GM13976 (cell line): ENCODE measurements at regions not wholly inside any gene's neighbourhood (a gene's known extent, or its start where the extent isn't known, plus 50 kb on each side); places are given as distances from the start of the nearest gene placed in this dataset.

Experiments
- DNase-seq: peaks from one replicate; pipeline ENCODE4 v3.0.0; 2012; ENCODE audit warnings: low spot score
- CTCF ChIP-seq: IDR thresholded peaks from 2 replicates; pipeline ENCODE4 v1.5.1; 2012; ENCODE audit warnings: borderline replicate concordance, mild to moderate bottlenecking; ENCODE audit not compliant: insufficient read depth; ENCODE audit errors: extremely low read depth, missing control alignments, control extremely low read depth
- in situ Hi-C: fragments of 300-500 bp; cut with MboI; formaldehyde crosslinking; loops from one replicate; pipeline ENCODE4 v1.12.0; 2022; ENCODE audit warnings: low sequenced_read_pairs, mixed read lengths, inconsistent platforms; ENCODE audit not compliant: unreplicated experiment

DNA sequence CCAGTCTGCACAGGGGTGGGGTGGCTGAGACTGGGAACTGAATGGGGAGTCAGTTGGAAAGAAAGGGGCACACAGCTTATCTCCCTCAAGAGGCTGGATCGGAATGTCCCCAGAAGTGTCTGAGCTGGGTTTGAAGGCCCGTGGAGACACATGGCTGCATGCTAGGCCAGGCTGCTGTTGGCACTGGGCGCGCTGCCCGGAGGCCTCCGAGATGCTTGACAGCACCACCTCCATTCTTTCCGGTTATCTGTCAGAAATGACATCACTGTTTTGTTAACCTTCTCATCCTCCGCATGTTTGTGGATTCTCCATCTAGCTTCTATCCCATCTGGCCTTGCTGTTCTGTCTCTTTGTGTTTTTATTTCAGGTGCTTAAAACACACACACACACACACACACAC, 85.5 kb downstream of the APIP start:
- no peak for TF ChIP-seq CTCF
- DNase-seq = no peak
- in situ Hi-C loops = no loop called here

DNA sequence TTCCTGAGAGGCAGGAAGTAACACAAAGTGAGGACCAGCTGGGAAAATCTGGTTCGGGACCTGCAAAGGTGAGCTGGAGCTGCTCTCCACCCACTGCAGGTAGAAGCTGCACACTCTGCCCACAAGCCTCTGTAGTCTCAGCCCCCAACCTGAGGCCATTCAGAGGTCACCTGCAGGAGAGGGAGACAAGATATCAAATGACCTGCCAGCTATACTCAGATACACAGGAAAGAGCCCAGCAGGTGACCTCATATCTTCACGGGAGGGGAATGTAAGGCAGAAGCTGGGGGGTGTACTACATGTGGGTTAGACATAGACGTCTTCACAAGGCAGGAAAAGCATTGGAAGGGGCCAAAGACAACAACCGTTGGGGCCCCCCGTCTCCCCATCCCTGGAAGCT, 86.1 kb downstream of the APIP start:
- in situ Hi-C loops = no loop called here
- DNase-seq = no peak
- no peak for TF ChIP-seq CTCF

DNA sequence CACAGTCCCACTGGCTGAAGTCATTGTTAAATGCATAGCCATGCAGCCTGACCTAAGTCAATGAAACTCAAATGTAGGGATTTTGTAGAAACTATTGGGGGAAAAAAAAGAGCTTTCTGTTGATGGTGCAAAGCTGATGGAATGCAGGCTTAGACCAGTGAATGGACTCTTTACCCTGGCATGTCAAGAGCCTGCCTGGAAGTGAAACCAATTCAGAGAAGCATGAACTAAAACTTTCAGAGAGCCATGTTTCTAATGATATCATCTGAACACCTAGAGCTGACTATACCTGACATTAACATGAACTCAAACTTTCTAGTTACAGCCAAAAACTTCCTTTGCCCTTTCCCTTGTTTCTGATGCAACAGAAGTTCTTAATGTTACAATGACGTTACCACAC, 89.0 kb downstream of the APIP start:
- peak; percentile 17 for DNase-seq
- no peak for TF ChIP-seq CTCF
- in situ Hi-C loops = no loop called here

- no peak for TF ChIP-seq CTCF
- in situ Hi-C loops = no loop called here
- DNase-seq = no peak
Observed at GRCh38 chr11:34826384-34826726, 89.8 kb downstream of the APIP start.

DNA sequence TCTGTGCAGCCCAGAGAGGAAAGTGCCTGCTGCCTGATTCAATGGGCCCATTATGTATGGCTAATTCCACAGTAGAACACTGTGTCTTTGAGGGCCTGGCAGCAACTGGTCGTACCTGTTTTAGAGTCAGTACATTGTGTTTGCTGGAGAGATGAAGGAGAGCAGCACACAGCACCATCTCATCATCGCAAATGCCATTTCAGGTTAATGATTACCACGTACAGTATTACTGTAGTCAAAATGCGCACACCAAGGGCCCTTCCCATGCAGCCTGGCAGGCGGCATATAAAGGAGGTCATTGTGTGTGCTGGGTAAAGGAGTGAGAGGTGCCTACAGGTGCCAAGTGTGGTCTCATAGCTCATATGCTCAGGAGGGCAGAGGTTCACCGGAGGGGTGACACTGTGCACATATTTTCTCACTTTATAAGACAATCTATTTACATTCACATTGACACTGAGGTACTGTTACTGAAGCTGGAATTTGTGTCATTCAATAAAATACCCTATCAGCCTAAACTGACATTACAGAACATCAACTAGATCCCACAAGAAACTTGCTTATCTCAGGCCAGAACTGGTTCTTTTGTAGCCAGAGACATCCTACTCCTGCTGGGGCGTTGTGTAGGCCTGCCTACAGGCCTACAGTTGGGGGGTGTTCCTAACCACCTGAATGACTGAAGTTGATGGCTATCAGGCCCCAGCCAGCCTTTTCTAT, 90.4 kb downstream of the APIP start:
- no peak for TF ChIP-seq CTCF
- in situ Hi-C loops = no loop called here
- DNase-seq = no peak

DNA sequence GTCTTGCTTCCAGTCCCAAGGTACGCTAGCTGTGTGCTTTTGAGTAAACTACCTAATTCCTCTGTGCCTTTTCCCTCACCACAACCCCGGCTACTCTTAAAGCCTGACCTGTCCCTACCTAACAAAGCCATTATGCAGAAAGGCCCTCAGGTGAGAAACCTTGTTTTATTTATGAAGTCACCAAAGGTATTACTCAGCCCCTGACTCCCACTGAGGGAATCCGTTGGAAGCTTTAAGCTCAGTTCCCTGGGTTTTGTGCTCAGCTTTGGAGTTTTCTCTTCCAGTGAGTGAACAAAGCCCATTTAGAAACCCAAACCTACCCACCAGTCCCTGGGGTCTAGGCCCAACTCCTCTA, 90.9 kb downstream of the APIP start:
- in situ Hi-C loops = no loop called here
- no peak for TF ChIP-seq CTCF
- DNase-seq = no peak

GRCh38 chr11:34824425-34824824, 91.8 kb downstream of the APIP start:
- TF ChIP-seq CTCF = no peak
- in situ Hi-C loops = no loop called here
- DNase-seq = no peak
